HG02588 (cell line): ENCODE measurements at regions not wholly inside any gene's neighbourhood (a gene's known extent, or its start where the extent isn't known, plus 50 kb on each side); places are given as distances from the start of the nearest gene placed in this dataset.

Source experiments
- ATAC-seq: cut with Tn5 transposase; IDR thresholded peaks from one replicate; pipeline ENCODE4 v1.9.1; 2021; ENCODE audit warnings: mild to moderate bottlenecking, moderate library complexity; ENCODE audit not compliant: unreplicated experiment

GRCh38 chr4:162366146-162366545 lies 202.3 kb upstream of the FSTL5 start:
- ATAC-seq = no peak

GRCh38 chr4:162364651-162365050 lies 200.9 kb upstream of the FSTL5 start:
- no peak for ATAC-seq

DNA sequence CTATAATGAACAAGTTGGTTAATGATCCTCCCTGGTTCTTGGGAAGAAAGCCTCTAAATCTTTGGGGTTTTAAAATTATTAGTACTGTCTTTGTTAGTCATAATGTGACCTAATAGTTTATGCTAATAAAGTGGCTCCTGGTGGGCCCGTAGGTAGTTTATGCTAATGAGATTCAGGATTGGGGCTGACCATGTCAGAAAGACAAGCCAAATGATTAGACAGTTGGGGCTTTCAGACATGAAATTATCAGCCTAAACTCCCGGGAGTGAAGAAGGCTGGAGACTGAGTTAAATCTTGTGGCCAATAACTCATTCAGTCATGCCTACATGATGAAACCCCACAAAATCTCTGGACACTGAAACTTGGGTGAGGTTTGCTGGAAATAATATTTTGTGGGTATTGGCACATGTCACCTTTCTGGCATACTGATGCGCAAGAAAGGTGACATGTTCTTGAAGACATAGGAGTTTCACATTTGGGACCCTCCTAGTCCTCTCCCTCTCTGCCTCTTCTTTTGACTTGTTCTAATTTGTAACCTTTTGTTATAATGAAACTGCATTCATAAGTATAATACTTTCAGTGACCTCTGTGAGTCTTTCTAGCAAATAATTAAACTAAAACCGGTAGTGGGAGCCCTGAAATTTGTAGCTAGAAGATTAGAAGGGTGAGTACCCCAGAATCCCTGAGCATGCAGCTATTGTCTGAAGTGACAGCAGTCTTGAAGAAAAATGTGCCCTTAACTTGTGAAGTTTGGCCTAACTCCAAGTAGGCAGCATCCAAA lies 196.8 kb upstream of the FSTL5 start:
- no peak for ATAC-seq

GRCh38 chr4:162356181-162356580 lies 192.4 kb upstream of the FSTL5 start:
- no peak for ATAC-seq

DNA sequence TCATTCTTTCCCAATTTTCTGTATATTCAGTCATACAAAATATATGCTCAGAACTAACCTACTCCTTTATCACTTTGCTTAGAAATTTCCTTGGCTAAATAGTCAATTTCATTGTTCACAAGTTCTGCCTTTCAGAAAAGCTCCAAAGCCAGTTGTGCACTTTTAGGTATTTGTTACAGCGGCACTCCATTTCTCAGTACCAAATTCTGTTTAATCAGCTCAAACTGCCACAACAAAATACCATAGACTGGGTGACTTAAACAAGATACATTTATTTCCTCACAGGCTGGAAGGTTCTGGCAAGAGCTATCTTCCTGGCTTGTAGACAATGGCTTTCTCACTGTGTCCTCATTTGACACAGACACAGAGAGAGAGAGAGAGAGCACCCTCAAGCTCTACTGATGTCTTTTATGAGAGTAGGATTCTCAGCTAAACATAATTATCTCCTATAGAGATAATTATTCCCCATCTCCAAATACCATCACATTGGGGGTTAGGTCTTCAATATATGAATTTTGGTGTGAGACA lies 188.8 kb upstream of the FSTL5 start:
- ATAC-seq = no peak

DNA sequence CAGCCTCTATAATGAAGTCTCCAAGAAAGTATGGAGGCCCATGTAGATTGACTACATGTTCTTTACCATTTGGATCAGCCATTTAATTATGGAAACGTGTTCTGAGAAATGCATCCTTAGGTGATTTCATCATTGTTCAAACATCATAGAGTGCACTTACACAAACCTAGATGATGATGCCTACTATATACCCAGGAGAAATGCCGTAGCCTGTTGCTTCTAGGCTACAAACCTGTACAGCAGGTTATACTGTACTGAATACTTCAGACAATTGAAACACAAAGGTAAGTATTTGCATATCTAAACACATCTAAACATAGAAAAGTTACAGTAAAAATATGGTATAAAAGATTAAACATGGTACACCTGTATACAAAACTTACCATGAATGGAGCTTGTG lies 186.5 kb upstream of the FSTL5 start:
- ATAC-seq = no peak

DNA sequence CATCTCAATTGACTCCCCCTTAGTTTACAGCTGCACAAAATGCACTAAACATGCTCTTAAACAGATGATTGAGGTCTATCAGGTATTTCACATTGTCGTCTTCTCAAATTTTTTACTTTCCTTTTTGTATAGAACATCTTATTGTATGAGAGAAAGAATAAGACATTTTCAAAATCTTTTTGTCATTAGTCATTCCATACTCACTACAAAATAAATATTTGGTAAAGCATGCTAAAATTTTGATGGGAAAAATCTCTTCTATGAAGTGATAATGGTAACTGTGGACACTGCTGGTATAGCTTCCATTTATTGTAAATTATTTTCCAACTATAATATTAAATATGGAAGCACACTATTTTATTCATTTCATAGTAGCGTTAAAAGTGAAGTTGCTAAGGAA lies 185.6 kb upstream of the FSTL5 start:
- ATAC-seq = no peak

GRCh38 chr4:162347842-162348213 lies 184.0 kb upstream of the FSTL5 start:
- ATAC-seq = no peak

DNA sequence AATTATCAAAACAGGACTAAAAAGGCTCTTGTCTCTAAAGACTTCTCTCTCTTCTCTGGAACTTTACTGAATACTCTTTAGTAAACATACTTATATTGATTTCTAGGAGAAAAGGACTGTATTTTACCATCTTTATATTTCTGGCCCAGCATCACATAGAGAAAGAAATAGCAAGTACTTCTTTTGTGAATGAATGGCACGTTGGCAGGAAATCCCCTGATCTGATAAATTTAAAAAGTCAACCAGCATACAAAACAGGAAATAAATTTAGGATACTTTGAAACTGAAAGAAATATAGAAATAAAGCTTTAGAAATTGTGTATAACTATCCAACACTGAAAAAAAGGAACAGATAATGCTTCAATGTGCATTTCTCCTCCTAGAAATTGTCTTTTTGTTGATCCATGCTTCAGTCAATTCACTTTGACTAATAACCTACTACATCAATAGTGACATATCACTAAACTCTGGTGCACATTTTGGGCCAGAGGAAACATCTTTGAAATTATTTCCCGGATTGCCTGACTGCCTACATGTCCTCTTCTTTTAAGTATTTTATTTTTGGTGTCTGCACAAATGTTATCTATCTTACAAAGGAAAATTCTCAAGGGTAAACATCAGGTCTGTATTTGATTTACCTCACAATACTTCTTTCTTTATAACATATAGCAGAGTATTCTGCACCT lies 183.5 kb upstream of the FSTL5 start:
- no peak for ATAC-seq

DNA sequence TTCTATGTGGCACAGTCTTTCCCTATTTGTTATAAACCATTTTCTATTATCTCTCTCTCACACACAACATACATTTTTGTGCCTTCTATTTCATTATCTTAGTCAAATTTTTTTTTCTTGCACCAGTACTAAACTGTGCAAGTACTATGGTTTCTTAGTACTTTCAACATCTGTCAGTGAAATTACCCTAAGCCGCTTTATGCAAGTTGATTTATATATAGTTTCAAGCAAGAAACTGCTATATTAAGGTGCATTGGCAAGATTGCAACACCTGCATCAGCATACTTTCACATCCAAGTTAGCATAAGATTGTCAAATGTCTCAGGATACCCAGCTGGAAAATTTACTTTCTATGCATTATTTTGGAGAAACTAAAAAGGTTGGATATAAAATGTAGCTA lies 180.2 kb upstream of the FSTL5 start:
- ATAC-seq = no peak

DNA sequence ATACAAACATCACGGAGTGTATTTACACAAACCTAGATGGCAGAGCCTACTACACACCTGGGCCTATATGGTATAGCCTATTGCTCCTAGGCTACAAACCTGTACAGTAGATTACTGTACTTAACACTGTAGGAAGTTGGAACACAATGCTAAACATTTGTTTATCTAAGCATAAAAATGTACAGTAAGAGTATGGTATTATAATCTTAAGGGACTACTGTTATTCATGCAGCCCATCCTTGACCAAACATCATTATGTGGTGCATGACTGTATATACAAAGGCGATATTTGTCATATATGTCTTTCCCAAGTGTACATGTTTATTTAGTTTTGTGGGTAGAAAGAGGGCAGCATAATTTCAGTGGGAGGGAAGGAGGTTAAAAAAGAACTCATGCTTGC lies 177.7 kb upstream of the FSTL5 start:
- no peak for ATAC-seq

GRCh38 chr4:162323919-162324318 lies 160.1 kb upstream of the FSTL5 start:
- ATAC-seq = no peak

- no peak for ATAC-seq
Measured at GRCh38 chr4:162322054-162322453, 158.3 kb upstream of the FSTL5 start.

GRCh38 chr4:162285753-162286152 lies 122.0 kb upstream of the FSTL5 start:
- ATAC-seq = no peak

DNA sequence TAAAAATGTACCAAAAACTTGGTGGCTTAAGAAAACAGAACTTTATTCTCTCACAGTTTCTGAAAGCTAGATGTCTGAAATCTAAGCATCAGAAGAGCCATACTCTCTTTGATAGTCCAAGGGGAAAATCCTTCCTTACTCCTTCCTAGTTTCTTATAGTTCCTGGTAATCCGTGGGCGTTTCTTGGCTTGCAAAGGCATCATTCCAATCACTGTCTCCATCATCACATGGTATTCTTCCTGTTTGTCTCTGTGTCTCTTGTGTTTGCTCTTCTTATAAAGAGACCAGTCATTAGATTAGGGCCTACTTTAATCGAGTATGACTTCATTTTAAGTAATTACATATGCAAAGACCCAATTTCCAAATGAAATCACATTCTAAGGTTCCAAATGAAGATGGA lies 118.9 kb upstream of the FSTL5 start:
- no peak for ATAC-seq

DNA sequence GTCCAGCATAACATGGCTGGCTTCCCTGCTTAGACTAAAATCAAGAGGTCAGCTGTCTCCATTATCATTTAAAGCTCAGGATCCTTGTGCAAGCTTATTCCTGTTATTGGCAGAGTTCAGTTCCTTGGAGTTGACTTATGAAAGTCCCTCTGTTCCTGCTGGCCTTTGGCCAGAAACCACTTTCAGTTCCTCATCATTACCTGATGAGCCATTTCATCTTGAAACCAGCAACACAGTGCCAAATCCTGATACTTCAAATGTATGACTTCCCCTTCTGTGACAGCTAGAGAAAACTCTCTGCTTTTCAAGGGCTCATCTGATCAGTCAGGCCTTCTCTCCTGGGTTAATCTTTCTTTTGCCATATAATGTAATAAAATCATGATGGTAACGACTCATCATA lies 110.6 kb upstream of the FSTL5 start:
- ATAC-seq = peak; percentile 86

- no peak for ATAC-seq
Measured at GRCh38 chr4:162272215-162272614, 108.4 kb upstream of the FSTL5 start.

DNA sequence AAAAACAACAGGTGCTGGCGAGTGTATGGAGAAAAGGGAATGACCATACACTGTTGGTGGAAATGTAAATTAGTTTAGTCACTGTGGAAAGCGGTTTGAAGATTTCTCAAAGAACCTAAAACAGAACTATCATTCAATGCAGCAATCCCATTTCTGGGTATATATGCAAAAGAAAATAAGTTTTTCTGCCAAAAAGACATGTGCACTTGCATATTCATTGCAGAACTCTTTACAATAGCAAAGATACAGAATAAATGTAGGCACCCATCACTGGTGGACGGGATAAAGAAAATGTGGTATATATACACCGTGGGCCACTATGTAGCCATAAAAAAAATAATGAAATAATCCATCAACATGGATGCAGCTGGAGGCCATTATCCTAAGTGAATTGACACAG lies 105.1 kb upstream of the FSTL5 start:
- no peak for ATAC-seq

GRCh38 chr4:162265802-162266201 lies 102.0 kb upstream of the FSTL5 start:
- ATAC-seq = no peak

DNA sequence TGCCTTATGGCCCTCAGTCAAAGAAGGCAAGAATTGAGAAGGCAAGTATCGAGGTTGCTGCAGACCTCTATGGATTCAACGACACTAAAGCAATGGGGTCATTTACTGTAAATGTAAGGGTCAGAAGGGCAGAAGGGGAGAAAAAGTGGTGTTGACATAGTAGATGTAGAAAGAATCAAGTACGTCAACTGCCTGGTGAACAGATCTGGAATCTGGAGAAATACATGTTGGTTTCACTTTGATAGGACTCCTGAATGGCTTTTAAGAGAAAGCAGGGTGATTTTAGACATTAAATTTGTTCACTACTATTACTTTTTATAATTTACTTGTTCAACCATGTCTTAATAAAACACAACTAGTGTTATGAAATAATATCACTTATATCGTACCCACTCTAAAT lies 81.3 kb upstream of the FSTL5 start:
- no peak for ATAC-seq

GRCh38 chr4:162241857-162242256 lies 78.1 kb upstream of the FSTL5 start:
- ATAC-seq = no peak

DNA sequence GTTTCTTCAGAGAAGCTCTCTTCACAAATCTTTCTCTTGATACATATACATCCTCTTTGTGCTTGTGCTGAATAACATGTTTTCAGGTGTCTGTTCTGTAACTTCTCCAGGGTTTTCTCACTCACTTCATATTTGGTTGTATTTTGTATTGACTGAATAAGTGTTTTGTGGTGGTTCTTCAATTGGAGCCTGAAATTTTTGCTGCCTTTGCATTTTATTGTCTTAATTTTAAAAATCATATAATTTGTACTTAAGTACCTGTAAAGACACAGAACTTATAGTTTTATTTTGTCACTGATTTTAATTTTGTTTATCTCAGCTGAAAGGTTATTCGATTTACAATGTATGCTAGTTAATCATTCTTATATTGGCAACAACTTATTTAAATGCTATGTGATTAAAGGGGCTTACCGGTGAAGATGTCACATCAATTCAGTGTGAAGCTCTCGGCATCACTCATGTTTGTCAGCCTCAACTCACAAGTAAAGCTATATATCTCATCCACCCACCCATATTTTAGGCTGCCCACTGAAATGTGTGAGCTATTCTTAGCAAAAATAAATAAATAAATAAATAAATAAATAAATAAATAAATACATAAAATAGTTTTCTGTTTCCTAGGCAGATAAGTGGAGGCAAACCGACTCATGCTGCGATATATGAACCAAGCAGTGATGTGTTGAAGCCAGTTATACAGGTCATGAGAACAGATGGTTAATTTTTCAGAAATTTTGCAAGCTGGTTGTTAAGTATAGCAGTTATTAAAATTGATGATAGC lies 76.4 kb upstream of the FSTL5 start:
- ATAC-seq = no peak
